HL-60 (cell line): ENCODE measurements at regions not wholly inside any gene's neighbourhood (a gene's known extent, or its start where the extent isn't known, plus 50 kb on each side); places are given as distances from the start of the nearest gene placed in this dataset.
A peak's percentile ranks its signal among the peaks of the same experiment; 100 is the strongest.

Experiments
- DNase-seq, 2 experiments: peaks; one replicate each; pipeline ENCODE4 v3.0.0-alpha.2; 2010 to 2020; ENCODE audit warnings: low read depth in 1 of 2, low spot score in 1 of 2
- H3K27ac ChIP-seq: fragments of 250-450 bp; sonication (Bioruptor Pico); replicated peaks from 2 replicates; pipeline ENCODE4 v1.5.1; 2020; ENCODE audit warnings: mild to moderate bottlenecking, moderate library complexity
- H3K27me3 ChIP-seq: fragments of 250-450 bp; sonication (Bioruptor Pico); 2 replicates; pipeline ENCODE4 v1.5.1; 2021; ENCODE audit warnings: mild to moderate bottlenecking, moderate library complexity; ENCODE audit not compliant: insufficient read depth, poor library complexity, severe bottlenecking
- H3K4me3 ChIP-seq: replicated peaks from 2 replicates; pipeline ENCODE4 v1.5.1; 2011; ENCODE audit warnings: mild to moderate bottlenecking, control low read depth, low read length; ENCODE audit not compliant: insufficient read depth
- GABPA ChIP-seq: IDR thresholded peaks from 2 replicates; pipeline ENCODE4 v1.6.1; 2012; ENCODE audit warnings: low read depth
- POLR2AphosphoS5 ChIP-seq: IDR thresholded peaks from 2 replicates; pipeline ENCODE4 v1.6.1; 2012; ENCODE audit warnings: low read depth
- REST ChIP-seq: IDR thresholded peaks from 2 replicates; pipeline ENCODE4 v1.6.1; 2012; ENCODE audit warnings: low read depth; ENCODE audit not compliant: insufficient replicate concordance
- SPI1 ChIP-seq: IDR thresholded peaks from 2 replicates; pipeline ENCODE4 v1.6.1; 2012; ENCODE audit warnings: low read depth, mild to moderate bottlenecking, borderline replicate concordance
- TF ChIP-seq, protein P1 (sequence below): IDR thresholded peaks from one replicate; pipeline ENCODE4 v1.5.1; 2011; ENCODE audit warnings: low read length, control low read depth, inconsistent platforms; ENCODE audit not compliant: insufficient read depth

DNA sequence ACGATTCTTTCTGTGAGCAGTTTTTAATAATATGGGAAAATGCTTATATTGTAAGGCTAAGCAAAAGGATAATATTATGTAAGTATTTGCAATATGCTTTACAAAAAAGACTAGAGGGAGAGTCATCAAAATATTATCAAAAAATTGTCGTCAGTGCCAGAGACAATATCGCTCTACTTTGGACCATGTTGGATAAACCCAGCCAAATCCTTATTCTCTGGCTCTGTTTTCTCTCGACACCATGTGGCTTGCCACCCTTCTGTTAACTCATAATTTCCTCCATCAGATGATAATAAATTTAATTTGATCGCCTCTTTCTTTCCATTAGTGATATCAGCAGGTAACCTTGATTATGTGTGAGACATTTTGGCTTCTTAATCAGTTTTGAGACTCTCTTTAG, 129.9 kb downstream of the CDC42EP3 start:
- TF ChIP-seq SPI1, result no peak
- TF ChIP-seq GABPA, result no peak
- TF ChIP-seq, protein P1, sequence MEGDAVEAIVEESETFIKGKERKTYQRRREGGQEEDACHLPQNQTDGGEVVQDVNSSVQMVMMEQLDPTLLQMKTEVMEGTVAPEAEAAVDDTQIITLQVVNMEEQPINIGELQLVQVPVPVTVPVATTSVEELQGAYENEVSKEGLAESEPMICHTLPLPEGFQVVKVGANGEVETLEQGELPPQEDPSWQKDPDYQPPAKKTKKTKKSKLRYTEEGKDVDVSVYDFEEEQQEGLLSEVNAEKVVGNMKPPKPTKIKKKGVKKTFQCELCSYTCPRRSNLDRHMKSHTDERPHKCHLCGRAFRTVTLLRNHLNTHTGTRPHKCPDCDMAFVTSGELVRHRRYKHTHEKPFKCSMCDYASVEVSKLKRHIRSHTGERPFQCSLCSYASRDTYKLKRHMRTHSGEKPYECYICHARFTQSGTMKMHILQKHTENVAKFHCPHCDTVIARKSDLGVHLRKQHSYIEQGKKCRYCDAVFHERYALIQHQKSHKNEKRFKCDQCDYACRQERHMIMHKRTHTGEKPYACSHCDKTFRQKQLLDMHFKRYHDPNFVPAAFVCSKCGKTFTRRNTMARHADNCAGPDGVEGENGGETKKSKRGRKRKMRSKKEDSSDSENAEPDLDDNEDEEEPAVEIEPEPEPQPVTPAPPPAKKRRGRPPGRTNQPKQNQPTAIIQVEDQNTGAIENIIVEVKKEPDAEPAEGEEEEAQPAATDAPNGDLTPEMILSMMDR, result no peak
- TF ChIP-seq REST, result no peak
- no peak for TF ChIP-seq POLR2AphosphoS5
- H3K27me3 ChIP-seq, result no peaks in the 10 kb centered on the region
- no peak overlapping the region for H3K4me3 ChIP-seq
- no peak overlapping the region for H3K27ac ChIP-seq
- no peak for DNase-seq

GRCh38 chr2:37543999-37544557, 127.4 kb downstream of the CDC42EP3 start:
- H3K27me3 ChIP-seq, result no peaks in the 10 kb centered on the region
- no peak for TF ChIP-seq REST
- TF ChIP-seq SPI1, result peak; percentile 60; the same call in 1 of the 2 replicates
- TF ChIP-seq, protein P1, result no peak
- no peak overlapping the region for H3K27ac ChIP-seq
- H3K4me3 ChIP-seq, result no peak overlapping the region
- peak in 1 of 2 experiments; percentile 53 for DNase-seq

DNA sequence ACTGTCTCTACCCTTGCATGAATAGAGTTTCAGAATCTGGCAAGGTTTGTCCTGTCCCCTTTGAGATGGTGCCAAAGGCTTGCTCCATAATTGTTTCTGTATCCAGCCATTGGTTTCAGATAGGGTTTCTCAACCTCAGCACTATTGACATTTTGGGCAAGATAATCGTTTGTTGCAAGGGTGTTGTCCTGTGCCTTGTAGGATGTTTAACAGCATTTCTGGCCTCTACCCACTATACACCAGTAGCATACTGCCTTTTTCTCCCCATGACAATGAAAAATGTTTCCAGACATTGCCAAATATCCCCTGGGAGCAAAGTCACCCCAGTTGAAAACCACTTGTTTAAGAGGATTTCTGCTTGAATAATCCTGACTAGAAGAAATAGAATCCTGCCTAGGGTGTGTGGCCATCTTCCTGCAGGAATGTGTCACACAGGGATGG, 126.8 kb downstream of the CDC42EP3 start:
- TF ChIP-seq POLR2AphosphoS5 (no peak), GABPA (no peak), SPI1 (no peak), REST (no peak)
- TF ChIP-seq, protein P1, result no peak
- Histone ChIP-seq H3K27me3 (no peaks in the 10 kb centered on the region), H3K27ac (no peak overlapping the region), H3K4me3 (no peak overlapping the region)
- DNase-seq, result no peak
